ENCODE measurements at regions not wholly inside any gene's neighbourhood (a gene's known extent, or its start where the extent isn't known, plus 50 kb on each side); places are given as distances from the start of the nearest gene placed in this dataset.

- TF ChIP-seq CTCF (IDR thresholded peaks at IDR 0.05; ENCODE audit: low read depth, low read length, poor library complexity, severe bottlenecking) (no peak), EZH2phosphoT487 (IDR thresholded peaks at IDR 0.05; ENCODE audit: borderline replicate concordance, low read length) (no peak)
These were observed 56.7 kb upstream of the MYRIP start for GRCh38 chr3:39752751-39753150.

Data from DOHH2 (cell line).